H9 (cell line): ENCODE measurements at regions not wholly inside any gene's neighbourhood (a gene's known extent, or its start where the extent isn't known, plus 50 kb on each side); places are given as distances from the start of the nearest gene placed in this dataset.

ENCODE experiments used
- DNase-seq: peaks from one replicate; pipeline ENCODE4 v3.0.0-alpha.2; 2017
- H2AFZ ChIP-seq: one replicate; pipeline ENCODE4 v1.6.1; 2013; ENCODE audit warnings: mild to moderate bottlenecking, low read length, control low read depth, moderate library complexity
- H2AK5ac ChIP-seq: 2 replicates; pipeline ENCODE4 v1.6.1; 2013; ENCODE audit warnings: low read length, control low read depth, mixed read lengths; ENCODE audit not compliant: insufficient read length
- H2BK120ac ChIP-seq: one replicate; pipeline ENCODE4 v1.6.1; 2013; ENCODE audit warnings: low read depth, mild to moderate bottlenecking, low read length, control low read depth, inconsistent platforms; ENCODE audit not compliant: poor library complexity, severe bottlenecking
- H2BK12ac ChIP-seq: 2 replicates; pipeline ENCODE4 v1.6.1; 2013; ENCODE audit warnings: low read length, control low read depth, mixed read lengths, low read depth; ENCODE audit not compliant: insufficient read length
- H2BK15ac ChIP-seq: 2 replicates; pipeline ENCODE4 v1.6.1; 2013; ENCODE audit warnings: low read depth, low read length, control low read depth
- H2BK20ac ChIP-seq: one replicate; pipeline ENCODE4 v1.6.1; 2013; ENCODE audit warnings: low read depth, mild to moderate bottlenecking, low read length, control low read depth, inconsistent platforms; ENCODE audit not compliant: poor library complexity, severe bottlenecking
- H2BK5ac ChIP-seq: 2 replicates; pipeline ENCODE4 v1.6.1; 2013; ENCODE audit warnings: low read length, control low read depth, mixed read lengths; ENCODE audit not compliant: insufficient read length
- H3K14ac ChIP-seq: 2 replicates; pipeline ENCODE4 v1.6.1; 2013; ENCODE audit warnings: low read length, control low read depth; ENCODE audit not compliant: insufficient read depth
- H3K18ac ChIP-seq: 2 replicates; pipeline ENCODE4 v1.6.1; 2013; ENCODE audit warnings: low read depth, mild to moderate bottlenecking, mixed read lengths, low read length, control low read depth; ENCODE audit not compliant: insufficient read length
- H3K23ac ChIP-seq: 2 replicates; pipeline ENCODE4 v1.6.1; 2013; ENCODE audit warnings: low read length, control low read depth, mixed read lengths, low read depth; ENCODE audit not compliant: insufficient read length
- H3K23me2 ChIP-seq: 2 replicates; pipeline ENCODE4 v1.6.1; 2013; ENCODE audit warnings: low read depth, mild to moderate bottlenecking, mixed read lengths, low read length, control low read depth; ENCODE audit not compliant: insufficient read length, poor library complexity, severe bottlenecking
- H3K27ac ChIP-seq: 2 replicates; pipeline ENCODE4 v1.5.1; 2013; ENCODE audit warnings: low read length, control low read depth, mixed read lengths, low read depth; ENCODE audit not compliant: insufficient read length
- H3K27me3 ChIP-seq: 2 replicates; pipeline ENCODE4 v1.6.1; 2013; ENCODE audit warnings: low read length, control low read depth, inconsistent platforms; ENCODE audit not compliant: insufficient read depth
- H3K4ac ChIP-seq: 2 replicates; pipeline ENCODE4 v1.6.1; 2013; ENCODE audit warnings: low read depth, mild to moderate bottlenecking, control low read depth, inconsistent platforms, low read length, moderate library complexity
- H3K4me1 ChIP-seq: 2 replicates; pipeline ENCODE4 v1.6.1; 2013; ENCODE audit warnings: low read length, control low read depth, inconsistent platforms; ENCODE audit not compliant: insufficient read depth
- H3K4me2 ChIP-seq: 2 replicates; pipeline ENCODE4 v1.6.1; 2013; ENCODE audit warnings: low read length, control low read depth, mixed read lengths; ENCODE audit not compliant: insufficient read length, insufficient read depth
- H3K56ac ChIP-seq: 2 replicates; pipeline ENCODE4 v1.6.1; 2013; ENCODE audit warnings: low read depth, mild to moderate bottlenecking, mixed read lengths, low read length, control low read depth; ENCODE audit not compliant: insufficient read length
- H3K79me1 ChIP-seq: 2 replicates; pipeline ENCODE4 v1.6.1; 2013; ENCODE audit warnings: low read depth, mild to moderate bottlenecking, moderate library complexity, low read length, control low read depth, inconsistent platforms; ENCODE audit not compliant: insufficient read depth, poor library complexity, severe bottlenecking
- H3K79me2 ChIP-seq: 2 replicates; pipeline ENCODE4 v1.6.1; 2013; ENCODE audit warnings: low read length, control low read depth, inconsistent platforms; ENCODE audit not compliant: insufficient read depth
- H3K9ac ChIP-seq: 2 replicates; pipeline ENCODE4 v1.6.1; 2013; ENCODE audit warnings: low read length, control low read depth, mixed read lengths; ENCODE audit not compliant: insufficient read length; ENCODE audit errors: extremely low read depth
- H3K9me3 ChIP-seq: one replicate; pipeline ENCODE4 v1.6.1; 2013; ENCODE audit warnings: low read depth, low read length, inconsistent platforms; ENCODE audit not compliant: control insufficient read depth
- H3T11ph ChIP-seq: one replicate; pipeline ENCODE4 v1.6.1; 2013; ENCODE audit warnings: mild to moderate bottlenecking, low read length, control low read depth, inconsistent platforms
- H4K20me1 ChIP-seq: one replicate; pipeline ENCODE4 v1.6.1; 2013; ENCODE audit not compliant: control insufficient read depth, insufficient read length, insufficient read depth
- H4K5ac ChIP-seq: 2 replicates; pipeline ENCODE4 v1.6.1; 2013; ENCODE audit warnings: low read depth, mild to moderate bottlenecking, mixed read lengths, low read length, control low read depth; ENCODE audit not compliant: insufficient read length
- H4K8ac ChIP-seq: replicated peaks from 2 replicates; pipeline ENCODE4 v1.6.1; 2013; ENCODE audit warnings: low read length, control low read depth, mixed read lengths, low read depth; ENCODE audit not compliant: insufficient read length
- H4K91ac ChIP-seq: 2 replicates; pipeline ENCODE4 v1.6.1; 2013; ENCODE audit warnings: low read depth, mild to moderate bottlenecking, moderate library complexity, mixed read lengths, low read length, control low read depth; ENCODE audit not compliant: insufficient read length
- H3K27ac Mint-ChIP-seq, 3 experiments: 2 replicates in 2 of 3; 3 replicates in 1 of 3; pipeline ENCODE4 v1.8.0; 2020 to 2021; ENCODE audit warnings: mixed read lengths in 3 of 3, mild to moderate bottlenecking in 1 of 3, moderate library complexity in 1 of 3
- H3K27me3 Mint-ChIP-seq: 2 replicates; pipeline ENCODE4 v1.8.0; 2021; ENCODE audit warnings: low read depth, mild to moderate bottlenecking, moderate library complexity, mixed read lengths
- H3K36me3 Mint-ChIP-seq, 3 experiments: 2 replicates in 2 of 3; 3 replicates in 1 of 3; pipeline ENCODE4 v1.8.0; 2020 to 2021; ENCODE audit warnings: low read depth in 3 of 3, mixed read lengths in 3 of 3; ENCODE audit not compliant: insufficient read depth in 1 of 3
- H3K4me1 Mint-ChIP-seq, 2 experiments: 2 replicates each; pipeline ENCODE4 v1.8.0; 2020; ENCODE audit warnings: mixed read lengths in 2 of 2
- H3K4me3 Mint-ChIP-seq, 2 experiments: 2 replicates in 1 of 2; 3 replicates in 1 of 2; pipeline ENCODE4 v1.8.0; 2020 to 2021; ENCODE audit warnings: mild to moderate bottlenecking in 2 of 2, mixed read lengths in 2 of 2, moderate library complexity in 1 of 2
- H3K9me3 Mint-ChIP-seq, 2 experiments: 2 replicates in 1 of 2; 3 replicates in 1 of 2; pipeline ENCODE4 v1.8.0; 2020; ENCODE audit warnings: mild to moderate bottlenecking in 2 of 2, mixed read lengths in 2 of 2, moderate library complexity in 1 of 2
- WGBS: extraction: QIAGEN DNeasy Blood & Tissue Kit; methylation state at CpG from one replicate; pipeline ENCODE4 v1.1.7; 2013; ENCODE audit warnings: missing lambda C conversion rate, low lambda C conversion rate, mixed read lengths; ENCODE audit not compliant: insufficient read length; ENCODE audit errors: extremely low coverage; 5-methylcytosine and 5-hydroxymethylcytosine counted together
- TF ChIP-seq, protein P1 (sequence below): fragments of 200-600 bp; sonication (generic); conservative IDR thresholded peaks from 3 replicates; pipeline ENCODE4 v1.8.0; 2021; ENCODE audit warnings: antibody characterized with exemption, mild to moderate bottlenecking

DNA sequence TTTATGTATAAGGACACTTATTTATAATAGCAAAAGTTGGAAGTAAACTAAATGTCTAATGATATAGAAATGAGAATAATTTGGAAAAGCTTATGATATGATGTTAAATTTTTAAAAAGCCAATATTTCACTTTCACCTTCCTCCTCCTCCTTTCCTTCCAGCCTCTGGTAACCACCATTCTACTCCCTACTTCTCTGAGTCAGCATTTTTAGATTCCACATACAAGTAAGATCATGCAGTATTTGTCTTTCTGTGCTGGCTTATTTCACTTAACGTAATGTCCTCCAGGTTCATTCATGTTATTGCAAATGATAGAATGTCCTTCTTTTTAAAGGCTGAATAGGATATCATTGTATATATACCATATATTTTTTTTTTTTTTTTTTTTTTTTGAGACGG is 180.2 kb downstream of the RNF144B start:
- H3K27me3 ChIP-seq = no peaks in the 10 kb centered on the region
- H3T11ph ChIP-seq = no peak overlapping the region
- no peak overlapping the region for H3K23ac ChIP-seq
- H3K79me1 ChIP-seq = no peaks in the 10 kb centered on the region
- H4K5ac ChIP-seq = no peak overlapping the region
- no peak overlapping the region for H4K91ac ChIP-seq
- H4K8ac ChIP-seq = no peak overlapping the region
- no peak overlapping the region for H2BK5ac ChIP-seq
- no peak overlapping the region for H3K4me2 ChIP-seq
- H2AK5ac ChIP-seq = no peak overlapping the region
- H2BK12ac ChIP-seq = no peak overlapping the region
- Mint-ChIP-seq H3K4me1 (no peaks in the 10 kb centered on the region), H3K27me3 (0 out of 2 replicates have a peak, but pooled peaks cover 2% of the 10 kb centered on the region), H3K9me3 (no peaks in the 10 kb centered on the region; a peak in 1 of 5 replicates), H3K36me3 (no peaks in the 10 kb centered on the region), H3K4me3 (no peak overlapping the region), H3K27ac (no peak overlapping the region)
- H3K4ac ChIP-seq = no peak overlapping the region
- DNase-seq = no peak
- no peak overlapping the region for H2BK15ac ChIP-seq
- no peaks in the 10 kb centered on the region for H3K23me2 ChIP-seq
- no peak overlapping the region for H2BK120ac ChIP-seq
- no CpG with 5 or more reads among the region's 2 CpGs for WGBS
- H2BK20ac ChIP-seq = no peak overlapping the region
- no peak overlapping the region for H3K14ac ChIP-seq
- H2AFZ ChIP-seq = no peak overlapping the region
- H3K9ac ChIP-seq = no peak overlapping the region
- H3K18ac ChIP-seq = no peak overlapping the region
- no peaks in the 10 kb centered on the region for H3K79me2 ChIP-seq
- H4K20me1 ChIP-seq = no peaks in the 10 kb centered on the region
- H3K56ac ChIP-seq = no peak overlapping the region
- H3K4me1 ChIP-seq = no peaks in the 10 kb centered on the region
- H3K9me3 ChIP-seq = no peaks in the 10 kb centered on the region
- TF ChIP-seq, protein P1, sequence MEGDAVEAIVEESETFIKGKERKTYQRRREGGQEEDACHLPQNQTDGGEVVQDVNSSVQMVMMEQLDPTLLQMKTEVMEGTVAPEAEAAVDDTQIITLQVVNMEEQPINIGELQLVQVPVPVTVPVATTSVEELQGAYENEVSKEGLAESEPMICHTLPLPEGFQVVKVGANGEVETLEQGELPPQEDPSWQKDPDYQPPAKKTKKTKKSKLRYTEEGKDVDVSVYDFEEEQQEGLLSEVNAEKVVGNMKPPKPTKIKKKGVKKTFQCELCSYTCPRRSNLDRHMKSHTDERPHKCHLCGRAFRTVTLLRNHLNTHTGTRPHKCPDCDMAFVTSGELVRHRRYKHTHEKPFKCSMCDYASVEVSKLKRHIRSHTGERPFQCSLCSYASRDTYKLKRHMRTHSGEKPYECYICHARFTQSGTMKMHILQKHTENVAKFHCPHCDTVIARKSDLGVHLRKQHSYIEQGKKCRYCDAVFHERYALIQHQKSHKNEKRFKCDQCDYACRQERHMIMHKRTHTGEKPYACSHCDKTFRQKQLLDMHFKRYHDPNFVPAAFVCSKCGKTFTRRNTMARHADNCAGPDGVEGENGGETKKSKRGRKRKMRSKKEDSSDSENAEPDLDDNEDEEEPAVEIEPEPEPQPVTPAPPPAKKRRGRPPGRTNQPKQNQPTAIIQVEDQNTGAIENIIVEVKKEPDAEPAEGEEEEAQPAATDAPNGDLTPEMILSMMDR = no peak
- H3K27ac ChIP-seq = no peak overlapping the region
